Ecto neural progenitor cell (in vitro differentiated cells): ENCODE measurements at regions not wholly inside any gene's neighbourhood (a gene's known extent, or its start where the extent isn't known, plus 50 kb on each side); places are given as distances from the start of the nearest gene placed in this dataset.

Source experiments
- DNase-seq: peaks from one replicate; pipeline ENCODE4 v3.0.0-alpha.2; 2018; ENCODE audit warnings: low spot score

- no peak for DNase-seq
These were observed 56.0 kb upstream of the CTTNBP2 start for GRCh38 chr7:117929237-117929636.

- DNase-seq: no peak
These were observed 58.1 kb upstream of the CTTNBP2 start for GRCh38 chr7:117931314-117931713.

- no peak for DNase-seq
These were observed 64.0 kb upstream of the CTTNBP2 start for GRCh38 chr7:117937049-117937752.

- DNase-seq: no peak
These were observed 64.7 kb upstream of the CTTNBP2 start for GRCh38 chr7:117937753-117938483.

- no peak for DNase-seq
These were observed 68.0 kb upstream of the CTTNBP2 start for GRCh38 chr7:117941138-117941810.

GRCh38 chr7:117942780-117943179 lies 69.5 kb upstream of the CTTNBP2 start:
- DNase-seq: no peak

GRCh38 chr7:117944886-117945285 lies 71.6 kb upstream of the CTTNBP2 start:
- no peak for DNase-seq

GRCh38 chr7:117946151-117946633 lies 73.0 kb upstream of the CTTNBP2 start:
- no peak for DNase-seq

GRCh38 chr7:117949232-117949631 lies 76.0 kb upstream of the CTTNBP2 start:
- DNase-seq: no peak

GRCh38 chr7:117950601-117951260 lies 77.5 kb upstream of the CTTNBP2 start:
- DNase-seq: no peak

- DNase-seq: no peak
These were observed 78.0 kb upstream of the CTTNBP2 start for GRCh38 chr7:117951285-117951684.

- DNase-seq: no peak
These were observed 78.5 kb upstream of the CTTNBP2 start for GRCh38 chr7:117951691-117952280.

- DNase-seq: no peak
These were observed 81.8 kb upstream of the CTTNBP2 start for GRCh38 chr7:117955046-117955445.

GRCh38 chr7:117960351-117960750 lies 87.1 kb upstream of the CTTNBP2 start:
- no peak for DNase-seq

GRCh38 chr7:117961235-117961634 lies 88.0 kb upstream of the CTTNBP2 start:
- no peak for DNase-seq

- no peak for DNase-seq
These were observed 89.2 kb upstream of the CTTNBP2 start for GRCh38 chr7:117962366-117962994.

GRCh38 chr7:117963264-117964197 lies 90.3 kb upstream of the CTTNBP2 start:
- no peak for DNase-seq

- no peak for DNase-seq
These were observed 97.6 kb upstream of the CTTNBP2 start for GRCh38 chr7:117970801-117971200.

- no peak for DNase-seq
These were observed 98.5 kb upstream of the CTTNBP2 start for GRCh38 chr7:117971556-117972244.

GRCh38 chr7:117972606-117973005 lies 99.4 kb upstream of the CTTNBP2 start:
- DNase-seq: no peak
